ENCODE measurements at regions not wholly inside any gene's neighbourhood (a gene's known extent, or its start where the extent isn't known, plus 50 kb on each side); places are given as distances from the start of the nearest gene placed in this dataset.

DNA sequence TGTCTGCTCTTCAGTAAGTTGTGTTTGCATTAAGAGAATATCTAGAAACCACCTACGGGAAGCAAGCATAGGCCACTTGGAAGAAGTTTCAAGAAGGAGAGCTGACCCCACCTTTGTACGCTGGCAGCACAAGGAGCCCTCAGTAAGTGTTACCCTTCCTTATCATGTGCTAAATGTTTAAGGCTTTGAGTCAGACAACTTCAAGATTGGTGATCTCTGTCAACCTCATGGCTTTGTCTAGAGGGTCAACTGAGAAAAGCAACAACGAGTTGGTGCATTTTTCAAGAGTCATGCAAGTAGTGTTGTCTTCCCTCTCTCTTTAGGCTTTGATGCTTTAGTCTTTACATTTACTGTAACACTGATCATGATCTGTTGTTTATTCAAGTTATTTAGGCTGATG lies 53.2 kb upstream of the SPTLC3 start:
- H3K79me2 ChIP-seq (ENCODE audit: control insufficient read depth, insufficient read depth, low read length): no peaks in the 10 kb centered on the region
- dilution Hi-C loops (cut with MboI; ENCODE audit: extremely low pct_ligation_motif_present, low sequenced_read_pairs): no loop called here
- FAIRE-seq (no peak), DNase-seq (ENCODE audit: low read depth, low spot score) (no peak)
- TF ChIP-seq, protein P1, sequence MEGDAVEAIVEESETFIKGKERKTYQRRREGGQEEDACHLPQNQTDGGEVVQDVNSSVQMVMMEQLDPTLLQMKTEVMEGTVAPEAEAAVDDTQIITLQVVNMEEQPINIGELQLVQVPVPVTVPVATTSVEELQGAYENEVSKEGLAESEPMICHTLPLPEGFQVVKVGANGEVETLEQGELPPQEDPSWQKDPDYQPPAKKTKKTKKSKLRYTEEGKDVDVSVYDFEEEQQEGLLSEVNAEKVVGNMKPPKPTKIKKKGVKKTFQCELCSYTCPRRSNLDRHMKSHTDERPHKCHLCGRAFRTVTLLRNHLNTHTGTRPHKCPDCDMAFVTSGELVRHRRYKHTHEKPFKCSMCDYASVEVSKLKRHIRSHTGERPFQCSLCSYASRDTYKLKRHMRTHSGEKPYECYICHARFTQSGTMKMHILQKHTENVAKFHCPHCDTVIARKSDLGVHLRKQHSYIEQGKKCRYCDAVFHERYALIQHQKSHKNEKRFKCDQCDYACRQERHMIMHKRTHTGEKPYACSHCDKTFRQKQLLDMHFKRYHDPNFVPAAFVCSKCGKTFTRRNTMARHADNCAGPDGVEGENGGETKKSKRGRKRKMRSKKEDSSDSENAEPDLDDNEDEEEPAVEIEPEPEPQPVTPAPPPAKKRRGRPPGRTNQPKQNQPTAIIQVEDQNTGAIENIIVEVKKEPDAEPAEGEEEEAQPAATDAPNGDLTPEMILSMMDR (optimal IDR thresholded peaks at IDR 0.05 in 1 of 3, IDR thresholded peaks at IDR 0.05 in 1 of 3, conservative IDR thresholded peaks at IDR 0.05 in 1 of 3; ENCODE audit: extremely low read depth in 1 of 3, insufficient read depth in 2 of 3, low read length in 3 of 3): no peak
- no peak for TF ChIP-seq EZH2 (IDR thresholded peaks at IDR 0.05; ENCODE audit: low read length)
- no peaks in the 10 kb centered on the region for H3K4me1 ChIP-seq (ENCODE audit: control insufficient read depth, extremely low read depth, insufficient read depth, low read length)
- H3K27ac ChIP-seq (ENCODE audit: control insufficient read depth, insufficient read depth, low read length): no peak overlapping the region
- H3K27me3 ChIP-seq (ENCODE audit: control insufficient read depth, extremely low read depth, insufficient read depth, low read length): no peaks in the 10 kb centered on the region
- no peaks in the 10 kb centered on the region for H4K20me1 ChIP-seq (ENCODE audit: control insufficient read depth, extremely low read depth, insufficient read depth, low read length)
- H2AFZ ChIP-seq (ENCODE audit: control insufficient read depth, low read length): no peak overlapping the region
- H3K9me1 ChIP-seq (ENCODE audit: control insufficient read depth, extremely low read depth, insufficient read depth, low read length): no peaks in the 10 kb centered on the region
- no peak overlapping the region for H3K4me3 ChIP-seq (ENCODE audit: control insufficient read depth in 2 of 3, extremely low read depth in 1 of 3, insufficient read depth in 2 of 3, low read depth in 1 of 3, low read length in 3 of 3)
- H3K9ac ChIP-seq (ENCODE audit: control insufficient read depth, extremely low read depth, insufficient read depth, low read length): no peak overlapping the region
- H3K9me3 ChIP-seq (ENCODE audit: control insufficient read depth, low read depth, low read length): no peaks in the 10 kb centered on the region
- H3K36me3 ChIP-seq (ENCODE audit: control insufficient read depth in 2 of 2, extremely low read depth in 1 of 2, insufficient read depth in 2 of 2, low read length in 2 of 2): no peaks in the 10 kb centered on the region
- H3K4me2 ChIP-seq (ENCODE audit: control insufficient read depth, extremely low read depth, insufficient read depth, low read depth, low read length): no peak overlapping the region

DNA sequence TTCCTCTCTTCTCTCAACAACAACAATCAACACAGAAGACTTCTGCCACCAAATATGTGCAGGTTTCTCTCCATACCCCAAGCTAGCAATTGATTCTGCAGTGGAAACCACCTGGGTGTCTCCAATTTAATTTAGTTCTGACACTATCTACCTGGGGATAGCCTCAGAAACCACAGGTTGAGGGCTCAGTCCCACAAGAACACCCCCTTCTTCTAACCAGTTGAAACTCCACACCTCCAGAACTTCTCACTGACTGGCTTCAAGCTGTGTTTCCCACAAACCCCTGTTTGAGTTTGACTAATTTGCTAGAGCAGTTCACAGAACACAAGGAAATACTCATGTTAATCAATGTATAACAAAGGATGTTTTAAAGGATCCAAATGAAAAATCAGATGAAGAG lies 52.5 kb upstream of the SPTLC3 start:
- dilution Hi-C loops (cut with MboI; ENCODE audit: extremely low pct_ligation_motif_present, low sequenced_read_pairs): no loop called here
- FAIRE-seq: no peak
- TF ChIP-seq, protein P1 (optimal IDR thresholded peaks at IDR 0.05 in 1 of 3, IDR thresholded peaks at IDR 0.05 in 1 of 3, conservative IDR thresholded peaks at IDR 0.05 in 1 of 3; ENCODE audit: extremely low read depth in 1 of 3, insufficient read depth in 2 of 3, low read length in 3 of 3): no peak
- no peak for TF ChIP-seq EZH2 (IDR thresholded peaks at IDR 0.05; ENCODE audit: low read length)

More for the DNA sequence above, 52.5 kb upstream of the SPTLC3 start:
- no peaks in the 10 kb centered on the region for H3K79me2 ChIP-seq (ENCODE audit: control insufficient read depth, insufficient read depth, low read length)
- no peaks in the 10 kb centered on the region for H3K27me3 ChIP-seq (ENCODE audit: control insufficient read depth, extremely low read depth, insufficient read depth, low read length)
- no peaks in the 10 kb centered on the region for H3K36me3 ChIP-seq (ENCODE audit: control insufficient read depth in 2 of 2, extremely low read depth in 1 of 2, insufficient read depth in 2 of 2, low read length in 2 of 2)
- no peak overlapping the region for H3K9ac ChIP-seq (ENCODE audit: control insufficient read depth, extremely low read depth, insufficient read depth, low read length)
- no peak overlapping the region for H3K4me3 ChIP-seq (ENCODE audit: control insufficient read depth in 2 of 3, extremely low read depth in 1 of 3, insufficient read depth in 2 of 3, low read depth in 1 of 3, low read length in 3 of 3)
- no peaks in the 10 kb centered on the region for H4K20me1 ChIP-seq (ENCODE audit: control insufficient read depth, extremely low read depth, insufficient read depth, low read length)
- H3K4me1 ChIP-seq (ENCODE audit: control insufficient read depth, extremely low read depth, insufficient read depth, low read length): no peaks in the 10 kb centered on the region
- H3K4me2 ChIP-seq (ENCODE audit: control insufficient read depth, extremely low read depth, insufficient read depth, low read depth, low read length): no peak overlapping the region
- H3K9me3 ChIP-seq (ENCODE audit: control insufficient read depth, low read depth, low read length): no peaks in the 10 kb centered on the region
- H3K9me1 ChIP-seq (ENCODE audit: control insufficient read depth, extremely low read depth, insufficient read depth, low read length): no peaks in the 10 kb centered on the region
- no peak overlapping the region for H3K27ac ChIP-seq (ENCODE audit: control insufficient read depth, insufficient read depth, low read length)
- no peak overlapping the region for H2AFZ ChIP-seq (ENCODE audit: control insufficient read depth, low read length)
- no peak for DNase-seq (ENCODE audit: low read depth, low spot score)
